K562 (cell line): ENCODE measurements at regions not wholly inside any gene's neighbourhood (a gene's known extent, or its start where the extent isn't known, plus 50 kb on each side); places are given as distances from the start of the nearest gene placed in this dataset.

ENCODE experiments used
- ATAC-seq: fragments of 200-7000 bp; cut with Tn5 transposase; 3 replicates; pipeline ENCODE4 v1.9.1; 2020; ENCODE audit warnings: moderate library complexity
- BruUV-seq: library from RNA; stranded (reverse); fragments of 400-500 nt; replicated peaks from 2 replicates; lab custom pipeline; 2021; lab: Mats Ljungman, UMichigan
- CTCF ChIA-PET: fragments of 300-600 bp; formaldehyde crosslinking; extraction: SDS; loops from one replicate; lab custom pipeline; 2021; ENCODE audit warnings: low intra/inter-chr PET ratio; lab: Yijun Ruan, JAX
- POLR2A ChIA-PET: fragments of 300-600, 350-650 bp; sonication (Branson Sonifier 250); formaldehyde crosslinking; extraction: SDS; loops from one replicate; lab custom pipeline; 2021; ENCODE audit warnings: antibody characterized with exemption, inconsistent platforms; lab: Yijun Ruan, JAX
- DNase-seq, 4 experiments: peaks; one replicate each; pipeline versions ENCODE4 v3.0.0 to v3.0.0-alpha.2; 2011 to 2018; ENCODE audit warnings: low spot score in 3 of 4, mixed read lengths in 3 of 4; ENCODE audit errors: extremely low read depth in 1 of 4
- FAIRE-seq: peaks from 2 replicates; lab custom pipeline; 2011; peaks lifted over from hg19 to GRCh38; lab: Jason Lieb, UNC
- H2AFZ ChIP-seq: 2 replicates; pipeline ENCODE4 v1.6.0; 2011; ENCODE audit warnings: low read depth, low read length, control low read depth, inconsistent platforms
- H3K27ac ChIP-seq: fragments of 200-600 bp; 3 replicates; pipeline ENCODE4 v1.8.0; 2011; ENCODE audit warnings: low read depth, mild to moderate bottlenecking, control low read depth, inconsistent platforms, low read length, moderate library complexity, mixed read lengths; ENCODE audit errors: extremely low read depth
- H3K27me3 ChIP-seq, 2 experiments: fragments of 300-600 bp in 1 of 2; 2 replicates in 1 of 2; 3 replicates in 1 of 2; pipeline versions ENCODE4 v1.6.0 to v1.8.0; 2011; ENCODE audit warnings: inconsistent platforms in 2 of 2, low read length in 2 of 2, mild to moderate bottlenecking in 1 of 2, mixed read lengths in 1 of 2, moderate library complexity in 1 of 2; ENCODE audit not compliant: control insufficient read depth in 2 of 2, insufficient read depth in 2 of 2
- H3K36me3 ChIP-seq: fragments of 300-600 bp; 3 replicates; pipeline ENCODE4 v1.8.0; 2011; ENCODE audit warnings: mild to moderate bottlenecking, low read length, inconsistent platforms; ENCODE audit not compliant: control insufficient read depth, insufficient read depth
- H3K4me1 ChIP-seq, 2 experiments: fragments of 200-600 bp in 1 of 2; replicated peaks in 1 of 2; 2 replicates in 1 of 2; 3 replicates in 1 of 2; pipeline versions ENCODE4 v1.5.1 to v1.8.0; 2011; ENCODE audit warnings: inconsistent platforms in 2 of 2, low read length in 2 of 2, mild to moderate bottlenecking in 1 of 2, mixed read lengths in 1 of 2, moderate library complexity in 1 of 2; ENCODE audit not compliant: control insufficient read depth in 2 of 2, insufficient read depth in 2 of 2
- H3K4me2 ChIP-seq: 2 replicates; pipeline ENCODE4 v1.6.1; 2011; ENCODE audit warnings: low read length, control low read depth, inconsistent platforms, mixed read lengths; ENCODE audit not compliant: insufficient read depth
- H3K4me3 ChIP-seq: fragments of 200-600 bp; sonication (generic), shearing (Covaris generic); 2 replicates; pipeline ENCODE4 v1.5.1; 2016; ENCODE audit warnings: control low read depth, inconsistent platforms
- H3K79me2 ChIP-seq: fragments of 200-600 bp; 3 replicates; pipeline ENCODE4 v1.8.0; 2011; ENCODE audit warnings: low read length, inconsistent platforms; ENCODE audit not compliant: control insufficient read depth, insufficient read depth
- H3K9ac ChIP-seq, 2 experiments: 2 replicates each; pipeline versions ENCODE4 v1.6.0 to v1.6.1; 2011; ENCODE audit warnings: low read depth in 2 of 2, low read length in 2 of 2, control low read depth in 1 of 2, inconsistent platforms in 1 of 2, mild to moderate bottlenecking in 1 of 2, mixed read lengths in 1 of 2; ENCODE audit not compliant: insufficient read depth in 1 of 2
- H3K9me1 ChIP-seq: one replicate; pipeline ENCODE4 v1.6.0; 2011; ENCODE audit warnings: inconsistent platforms, mild to moderate bottlenecking, low read length, moderate library complexity; ENCODE audit not compliant: control insufficient read depth, insufficient read depth
- H3K9me3 ChIP-seq: replicated peaks from 2 replicates; pipeline ENCODE4 v1.5.1; 2011; ENCODE audit warnings: low read depth, low read length, inconsistent platforms; ENCODE audit not compliant: control insufficient read depth, insufficient read depth
- H4K20me1 ChIP-seq: replicated peaks from 2 replicates; pipeline ENCODE4 v1.6.1; 2011; ENCODE audit warnings: low read length, inconsistent platforms, mixed read lengths; ENCODE audit not compliant: control insufficient read depth, insufficient read depth
- CHD4 ChIP-seq: fragments of 200-600 bp; sonication (generic); IDR thresholded peaks from 3 replicates; pipeline ENCODE4 v1.6.1; 2012; ENCODE audit warnings: low read depth, mild to moderate bottlenecking, mixed read lengths, low read length, inconsistent platforms; ENCODE audit not compliant: insufficient read depth, insufficient replicate concordance, poor library complexity, severe bottlenecking
- DPF2 ChIP-seq: fragments of 450-650 bp; IDR thresholded peaks from 2 replicates; pipeline ENCODE4 v1.6.1; 2016
- LCOR ChIP-seq: sonication (generic); formaldehyde crosslinking; IDR thresholded peaks from 2 replicates; pipeline ENCODE4 v1.8.0; 2022; ENCODE audit warnings: mild to moderate bottlenecking, missing genetic modification reagents
- NCOA6 ChIP-seq: fragments of 450-650 bp; IDR thresholded peaks from 2 replicates; pipeline ENCODE4 v1.6.1; 2017; ENCODE audit warnings: mild to moderate bottlenecking
- NONO ChIP-seq, 2 experiments: fragments of 200-400 bp in 1 of 2; fragments of 450-650 bp in 1 of 2; formaldehyde crosslinking in 1 of 2; IDR thresholded peaks; 2 replicates each; pipeline ENCODE4 v1.6.1; 2017; ENCODE audit warnings: low read depth in 2 of 2, mild to moderate bottlenecking in 2 of 2, moderate library complexity in 2 of 2, low read length in 1 of 2
- SIN3B ChIP-seq: fragments of 450-650 bp; IDR thresholded peaks from 2 replicates; pipeline ENCODE4 v1.6.1; 2017; ENCODE audit warnings: low read depth, mild to moderate bottlenecking, moderate library complexity
- SRSF9 ChIP-seq: fragments of 200-400 bp; formaldehyde crosslinking; IDR thresholded peaks from 2 replicates; pipeline ENCODE4 v1.6.1; 2017; ENCODE audit warnings: low read depth, low read length, borderline replicate concordance
- STAG1 ChIP-seq: sonication (generic); formaldehyde crosslinking; IDR thresholded peaks from 2 replicates; pipeline ENCODE4 v1.5.0; 2020; ENCODE audit warnings: missing genetic modification reagents, borderline replicate concordance
- STAT6 ChIP-seq: sonication (generic); formaldehyde crosslinking; IDR thresholded peaks from 2 replicates; pipeline ENCODE4 v1.8.1; 2023; ENCODE audit warnings: mild to moderate bottlenecking, missing genetic modification reagents
- ZBTB1 ChIP-seq: sonication (generic); formaldehyde crosslinking; IDR thresholded peaks from 2 replicates; pipeline ENCODE4 v1.8.1; 2023; ENCODE audit warnings: missing genetic modification reagents, low read depth, mild to moderate bottlenecking, borderline replicate concordance
- ZKSCAN8 ChIP-seq: fragments of 200-800 bp; sonication (Bioruptor generic); IDR thresholded peaks from 2 replicates; pipeline ENCODE4 v1.6.1; 2016; ENCODE audit warnings: missing genetic modification characterization, missing compliant biosample characterization
- ZNF75A ChIP-seq: fragments of 450-650 bp; formaldehyde crosslinking; IDR thresholded peaks from 2 replicates; pipeline ENCODE4 v1.4.0; 2020; ENCODE audit warnings: mild to moderate bottlenecking
- ZNF780A ChIP-seq: fragments of 250-450 bp; sonication (Bioruptor Pico); IDR thresholded peaks from 2 replicates; pipeline ENCODE4 v1.5.0; 2021; ENCODE audit warnings: mild to moderate bottlenecking
- in situ Hi-C: fragments of 300-500 bp; cut with MboI; formaldehyde crosslinking; loops from 4 replicates; pipeline ENCODE4 v1.15.0; 2018; ENCODE audit warnings: inconsistent platforms, mixed read lengths
- intact Hi-C: fragments of 100-400 bp; cut with micrococcal nuclease; formaldehyde crosslinking; loops from 2 replicates; pipeline ENCODE4 v1.14.2; 2022
- TF ChIP-seq, protein P1 (sequence below): fragments of 450-650 bp; IDR thresholded peaks from 2 replicates; pipeline ENCODE4 v1.6.1; 2017; ENCODE audit warnings: antibody characterized with exemption, mild to moderate bottlenecking
- TF ChIP-seq, protein P2 (sequence below): fragments of 250-450 bp; sonication (Bioruptor Pico); IDR thresholded peaks from 2 replicates; pipeline ENCODE4 v1.8.0; 2021; ENCODE audit warnings: moderate library complexity, mild to moderate bottlenecking, inconsistent platforms
- TF ChIP-seq, protein P3 (sequence below): sonication (generic); formaldehyde crosslinking; IDR thresholded peaks from 2 replicates; pipeline ENCODE4 v1.4.0; 2020; ENCODE audit warnings: mild to moderate bottlenecking, missing genetic modification reagents

GRCh38 chr2:16459606-16460005, 206.0 kb downstream of the CYRIA start:
- Histone ChIP-seq H2AFZ (no peak overlapping the region), H3K4me2 (no peak overlapping the region), H3K27me3 (no peaks in the 10 kb centered on the region), H4K20me1 (no peaks in the 10 kb centered on the region), H3K9ac (no peak overlapping the region), H3K9me3 (no peaks in the 10 kb centered on the region), H3K4me1 (no peaks in the 10 kb centered on the region), H3K36me3 (no peaks in the 10 kb centered on the region), H3K4me3 (no peak overlapping the region), H3K27ac (no peak overlapping the region), H3K79me2 (no peaks in the 10 kb centered on the region), H3K9me1 (no peaks in the 10 kb centered on the region)
- DNase-seq (no peak), FAIRE-seq (no peak), ATAC-seq (no peak)
- in situ Hi-C loops, result no loop called here
- intact Hi-C loops, result no loop called here
- BruUV-seq, result no TSS peak
- ChIA-PET CTCF (no interaction called here), POLR2A (no interaction called here)
- no peak for TF ChIP-seq ZNF75A (CRISPR knock-in tag)
- no peak for TF ChIP-seq CHD4
- no peak for TF ChIP-seq NONO (IDR thresholded peaks at IDR 0.05; ENCODE audit: low read depth in 2 of 2, low read length in 1 of 2)
- no peak for TF ChIP-seq SIN3B
- TF ChIP-seq DPF2, result no peak
- no peak for TF ChIP-seq STAG1
- TF ChIP-seq, protein P1, sequence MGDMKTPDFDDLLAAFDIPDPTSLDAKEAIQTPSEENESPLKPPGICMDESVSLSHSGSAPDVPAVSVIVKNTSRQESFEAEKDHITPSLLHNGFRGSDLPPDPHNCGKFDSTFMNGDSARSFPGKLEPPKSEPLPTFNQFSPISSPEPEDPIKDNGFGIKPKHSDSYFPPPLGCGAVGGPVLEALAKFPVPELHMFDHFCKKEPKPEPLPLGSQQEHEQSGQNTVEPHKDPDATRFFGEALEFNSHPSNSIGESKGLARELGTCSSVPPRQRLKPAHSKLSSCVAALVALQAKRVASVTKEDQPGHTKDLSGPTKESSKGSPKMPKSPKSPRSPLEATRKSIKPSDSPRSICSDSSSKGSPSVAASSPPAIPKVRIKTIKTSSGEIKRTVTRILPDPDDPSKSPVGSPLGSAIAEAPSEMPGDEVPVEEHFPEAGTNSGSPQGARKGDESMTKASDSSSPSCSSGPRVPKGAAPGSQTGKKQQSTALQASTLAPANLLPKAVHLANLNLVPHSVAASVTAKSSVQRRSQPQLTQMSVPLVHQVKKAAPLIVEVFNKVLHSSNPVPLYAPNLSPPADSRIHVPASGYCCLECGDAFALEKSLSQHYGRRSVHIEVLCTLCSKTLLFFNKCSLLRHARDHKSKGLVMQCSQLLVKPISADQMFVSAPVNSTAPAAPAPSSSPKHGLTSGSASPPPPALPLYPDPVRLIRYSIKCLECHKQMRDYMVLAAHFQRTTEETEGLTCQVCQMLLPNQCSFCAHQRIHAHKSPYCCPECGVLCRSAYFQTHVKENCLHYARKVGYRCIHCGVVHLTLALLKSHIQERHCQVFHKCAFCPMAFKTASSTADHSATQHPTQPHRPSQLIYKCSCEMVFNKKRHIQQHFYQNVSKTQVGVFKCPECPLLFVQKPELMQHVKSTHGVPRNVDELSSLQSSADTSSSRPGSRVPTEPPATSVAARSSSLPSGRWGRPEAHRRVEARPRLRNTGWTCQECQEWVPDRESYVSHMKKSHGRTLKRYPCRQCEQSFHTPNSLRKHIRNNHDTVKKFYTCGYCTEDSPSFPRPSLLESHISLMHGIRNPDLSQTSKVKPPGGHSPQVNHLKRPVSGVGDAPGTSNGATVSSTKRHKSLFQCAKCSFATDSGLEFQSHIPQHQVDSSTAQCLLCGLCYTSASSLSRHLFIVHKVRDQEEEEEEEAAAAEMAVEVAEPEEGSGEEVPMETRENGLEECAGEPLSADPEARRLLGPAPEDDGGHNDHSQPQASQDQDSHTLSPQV, result no peak
- TF ChIP-seq STAT6 (CRISPR knock-in tag), result no peak
- no peak for TF ChIP-seq SRSF9
- TF ChIP-seq ZBTB1 (CRISPR knock-in tag), result no peak
- no peak for TF ChIP-seq ZNF780A
- TF ChIP-seq ZKSCAN8 (CRISPR knock-in tag), result no peak
- no peak for TF ChIP-seq LCOR (CRISPR knock-in tag)
- TF ChIP-seq, protein P2, sequence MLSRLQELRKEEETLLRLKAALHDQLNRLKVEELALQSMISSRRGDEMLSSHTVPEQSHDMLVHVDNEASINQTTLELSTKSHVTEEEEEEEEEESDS (CRISPR knock-in tag), result no peak
- TF ChIP-seq, protein P3, sequence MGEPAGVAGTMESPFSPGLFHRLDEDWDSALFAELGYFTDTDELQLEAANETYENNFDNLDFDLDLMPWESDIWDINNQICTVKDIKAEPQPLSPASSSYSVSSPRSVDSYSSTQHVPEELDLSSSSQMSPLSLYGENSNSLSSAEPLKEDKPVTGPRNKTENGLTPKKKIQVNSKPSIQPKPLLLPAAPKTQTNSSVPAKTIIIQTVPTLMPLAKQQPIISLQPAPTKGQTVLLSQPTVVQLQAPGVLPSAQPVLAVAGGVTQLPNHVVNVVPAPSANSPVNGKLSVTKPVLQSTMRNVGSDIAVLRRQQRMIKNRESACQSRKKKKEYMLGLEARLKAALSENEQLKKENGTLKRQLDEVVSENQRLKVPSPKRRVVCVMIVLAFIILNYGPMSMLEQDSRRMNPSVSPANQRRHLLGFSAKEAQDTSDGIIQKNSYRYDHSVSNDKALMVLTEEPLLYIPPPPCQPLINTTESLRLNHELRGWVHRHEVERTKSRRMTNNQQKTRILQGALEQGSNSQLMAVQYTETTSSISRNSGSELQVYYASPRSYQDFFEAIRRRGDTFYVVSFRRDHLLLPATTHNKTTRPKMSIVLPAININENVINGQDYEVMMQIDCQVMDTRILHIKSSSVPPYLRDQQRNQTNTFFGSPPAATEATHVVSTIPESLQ, result no peak
- TF ChIP-seq NCOA6, result no peak
